ENCODE measurements at regions not wholly inside any gene's neighbourhood (a gene's known extent, or its start where the extent isn't known, plus 50 kb on each side); places are given as distances from the start of the nearest gene placed in this dataset.
"Not testable (repeated sequence)": the region's sequence is repeated elsewhere in the genome, so short reads cannot be mapped to it uniquely, and the experiment has no call there.

DNA sequence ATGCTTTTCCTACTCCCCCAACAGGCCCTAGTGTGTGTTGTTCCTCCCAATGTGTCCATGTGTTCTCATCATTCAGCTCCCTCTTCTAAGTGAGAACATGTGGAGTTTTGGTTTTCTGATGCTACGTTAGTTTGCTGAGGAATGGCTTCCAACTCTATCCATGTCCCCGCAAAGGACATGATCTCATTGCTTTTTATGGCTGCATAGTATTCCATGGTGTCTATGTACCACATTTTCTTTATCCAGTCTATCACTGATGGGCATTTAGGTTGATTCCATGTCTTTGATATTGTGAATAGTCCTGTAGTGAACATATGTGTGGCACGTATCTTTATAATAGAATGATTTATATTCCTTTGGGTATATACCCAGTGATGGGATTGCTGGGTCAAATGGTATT, 72.5 kb upstream of the CCNY start:
- not testable (repeated sequence) for DNase-seq

DNA sequence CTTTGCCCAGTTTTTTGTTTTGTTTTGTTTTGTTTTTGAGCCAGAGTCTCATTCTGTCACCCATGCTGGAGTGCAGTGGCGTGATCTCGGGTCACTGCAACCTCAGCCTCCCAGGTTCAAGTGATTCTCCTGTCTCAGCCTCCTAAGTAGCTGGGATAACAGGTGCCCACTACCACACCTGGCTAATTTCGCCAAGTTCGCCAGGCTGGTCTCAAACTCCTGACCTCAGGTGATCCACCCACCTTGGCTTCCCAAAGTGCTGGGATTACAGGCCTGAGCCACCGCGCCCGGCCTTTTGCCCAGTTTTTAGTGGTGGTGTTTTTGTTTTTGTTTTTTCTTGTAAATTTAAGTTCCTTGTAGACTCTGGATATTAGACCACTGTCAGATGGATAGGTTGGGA, 71.7 kb upstream of the CCNY start:
- not testable (repeated sequence) for DNase-seq

- DNase-seq: no peak
These were observed 70.9 kb upstream of the CCNY start for GRCh38 chr10:35265435-35265834.

DNA sequence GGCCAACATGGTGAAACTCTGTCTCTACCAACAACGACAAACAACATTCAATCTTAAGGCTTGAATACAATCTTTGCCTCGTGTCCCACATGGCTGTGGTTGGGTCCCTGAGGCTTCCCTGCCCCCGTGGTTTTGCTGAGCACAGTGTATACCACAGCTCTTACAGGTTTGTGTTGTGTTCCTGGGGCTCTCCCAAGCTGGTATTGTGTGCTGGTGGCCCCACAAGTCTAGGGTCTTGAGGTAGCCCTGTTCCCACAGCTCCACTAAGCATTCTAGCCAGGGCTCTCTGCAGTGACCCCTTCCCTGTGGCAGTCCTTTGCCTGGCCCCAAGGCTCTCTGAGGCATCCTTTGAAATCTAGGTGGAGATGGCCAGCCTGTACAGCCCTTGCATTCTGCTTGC, 68.0 kb upstream of the CCNY start:
- no peak for DNase-seq

DNA sequence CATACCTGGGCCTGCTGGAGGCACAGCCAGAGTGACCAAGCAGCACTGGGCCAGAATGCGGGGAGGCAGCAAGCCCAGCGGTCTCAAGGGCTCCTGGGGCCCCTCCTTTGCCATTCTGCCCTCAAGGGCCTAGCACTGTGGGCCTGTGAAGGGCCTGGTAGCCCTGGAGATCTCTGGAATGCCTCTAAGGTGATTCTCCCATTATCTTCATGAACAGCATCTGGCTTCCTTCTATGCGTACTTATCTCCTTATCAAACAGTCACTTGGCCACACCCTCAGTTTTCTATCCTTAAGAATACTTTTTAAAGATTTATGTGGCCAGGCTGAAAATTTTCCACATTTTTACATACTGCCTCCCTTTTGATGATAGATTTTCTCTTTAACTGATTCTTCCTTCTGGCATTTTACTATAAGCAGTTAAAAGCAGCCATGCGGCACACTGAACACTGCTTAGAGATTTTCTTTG, 67.5 kb upstream of the CCNY start:
- no peak for DNase-seq

DNA sequence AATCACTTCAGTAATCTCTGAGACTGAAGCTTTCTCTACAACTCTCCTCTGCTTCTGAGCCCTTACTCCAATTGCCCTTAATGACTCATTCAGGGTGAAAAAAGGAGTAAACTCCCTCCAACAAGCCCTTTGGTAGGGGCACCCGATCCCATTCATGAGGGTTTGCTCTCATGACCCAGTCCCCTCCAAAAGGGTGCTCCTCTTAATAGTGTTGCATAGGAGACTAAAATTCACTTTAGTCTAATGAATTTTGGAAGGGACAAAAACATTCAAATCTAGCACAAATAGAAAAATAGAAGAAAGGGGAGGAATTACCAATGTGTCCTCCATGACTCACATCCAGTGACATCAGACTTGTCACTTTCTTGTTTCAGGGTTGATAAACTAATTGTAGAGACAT, 66.2 kb upstream of the CCNY start:
- no peak for DNase-seq

- DNase-seq: peak; percentile 0
These were observed 65.0 kb upstream of the CCNY start for GRCh38 chr10:35271086-35271858.

DNA sequence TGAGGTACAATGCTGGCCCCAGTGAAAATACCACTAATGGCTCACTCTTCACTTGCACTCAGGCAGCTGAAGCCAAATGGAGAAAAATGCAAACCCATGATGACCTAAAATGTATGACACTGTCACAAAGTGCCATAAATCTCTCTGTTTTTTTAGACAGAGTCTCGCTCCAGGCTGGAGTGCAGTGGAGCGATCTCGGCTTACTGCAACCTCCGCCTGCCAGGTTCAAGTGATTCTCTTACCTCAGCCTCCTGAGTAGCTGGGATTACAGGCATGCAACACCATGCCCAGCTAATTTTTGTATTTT, 64.5 kb upstream of the CCNY start:
- not testable (repeated sequence) for DNase-seq

- not testable (repeated sequence) for DNase-seq
These were observed 63.9 kb upstream of the CCNY start for GRCh38 chr10:35272401-35272800.

GRCh38 chr10:35273994-35274393, 62.3 kb upstream of the CCNY start:
- not testable (repeated sequence) for DNase-seq

DNA sequence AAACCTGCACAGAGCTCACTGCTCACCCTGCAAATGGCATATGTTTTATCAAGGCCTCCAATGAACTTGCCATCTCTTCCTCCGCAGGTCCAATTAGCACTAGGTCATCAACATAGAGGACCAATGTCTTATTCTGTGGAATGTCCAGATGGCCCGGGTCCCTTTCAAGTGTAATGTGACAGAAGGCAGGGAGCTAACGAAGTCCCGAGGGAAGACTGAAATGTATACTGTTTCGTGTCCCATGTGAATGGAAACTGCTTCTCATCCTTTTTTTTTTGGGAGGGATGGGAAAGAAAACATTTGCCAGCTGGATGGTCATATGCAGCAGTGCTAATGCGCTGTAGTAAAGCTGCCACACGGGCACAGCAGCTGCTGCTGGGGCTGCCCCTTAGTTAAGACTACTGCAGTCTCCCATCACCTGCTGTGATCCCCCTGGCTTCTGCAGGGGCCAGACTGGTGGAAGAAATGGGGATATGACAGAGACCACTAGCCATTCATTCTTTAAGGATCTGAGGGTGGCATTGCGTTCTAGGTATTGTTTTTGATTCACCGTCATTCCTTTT, 61.7 kb upstream of the CCNY start:
- DNase-seq: no peak

GRCh38 chr10:35276889-35277288, 59.4 kb upstream of the CCNY start:
- no peak for DNase-seq

- DNase-seq: not testable (repeated sequence)
These were observed 56.1 kb upstream of the CCNY start for GRCh38 chr10:35280246-35280645.
